Suprapubic skin (tissue), 4 donors: ENCODE measurements at regions not wholly inside any gene's neighbourhood (a gene's known extent, or its start where the extent isn't known, plus 50 kb on each side); places are given as distances from the start of the nearest gene placed in this dataset.

ENCODE experiments used
- DNase-seq, 2 donors: peaks; one replicate each; pipeline ENCODE4 v3.0.0-alpha.2; 2019; ENCODE audit warnings: low spot score in 2 of 2
- H3K27ac ChIP-seq: fragments of 200-600 bp; sonication (generic); one replicate; pipeline ENCODE4 v1.5.1; 2019
- H3K27me3 ChIP-seq: fragments of 200-600 bp; sonication (generic); one replicate; pipeline ENCODE4 v1.5.1; 2019
- H3K36me3 ChIP-seq: fragments of 200-600 bp; sonication (generic); one replicate; pipeline ENCODE4 v1.5.1; 2019
- H3K4me1 ChIP-seq: fragments of 200-600 bp; sonication (generic); one replicate; pipeline ENCODE4 v1.5.1; 2019
- H3K4me3 ChIP-seq: fragments of 200-600 bp; sonication (generic); one replicate; pipeline ENCODE4 v1.5.1; 2019; ENCODE audit warnings: mild to moderate bottlenecking
- H3K9me3 ChIP-seq: fragments of 200-600 bp; sonication (generic); one replicate; pipeline ENCODE4 v1.5.1; 2019
- CTCF ChIP-seq, 2 donors: fragments of 200-600 bp in 1 of 2; fragments of 450-650 bp in 1 of 2; sonication (generic) in 1 of 2; IDR thresholded peaks; one replicate each; pipeline ENCODE4 v1.5.1; 2016 to 2019; ENCODE audit warnings: antibody characterized with exemption in 2 of 2, mild to moderate bottlenecking in 1 of 2, moderate library complexity in 1 of 2
- EP300 ChIP-seq: sonication (generic); formaldehyde crosslinking; IDR thresholded peaks from one replicate; pipeline ENCODE4 v1.6.1; 2017; ENCODE audit warnings: antibody characterized with exemption
- POLR2A ChIP-seq, 2 donors: fragments of 450-650 bp; IDR thresholded peaks; one replicate each; pipeline ENCODE4 v1.6.1; 2017; ENCODE audit warnings: antibody characterized with exemption in 2 of 2, mild to moderate bottlenecking in 2 of 2, moderate library complexity in 2 of 2
- POLR2AphosphoS5 ChIP-seq, 3 donors: sonication (generic); formaldehyde crosslinking; IDR thresholded peaks; one replicate each; pipeline ENCODE4 v1.6.1; 2017; ENCODE audit warnings: antibody characterized with exemption in 3 of 3
- WGBS: methylation state at CpG from one replicate; pipeline ENCODE4 v1.1.5; 2018; 5-methylcytosine and 5-hydroxymethylcytosine counted together

- H3K4me1 ChIP-seq: no peaks in the 10 kb centered on the region
- no peak overlapping the region for H3K4me3 ChIP-seq
- WGBS: 65% methylated on average over 3 of the region's 3 CpGs
- H3K27ac ChIP-seq: no peak overlapping the region
- H3K9me3 ChIP-seq: no peaks in the 10 kb centered on the region
- no peaks in the 10 kb centered on the region for H3K36me3 ChIP-seq
- no peak for TF ChIP-seq CTCF (IDR thresholded peaks at IDR 0.05)
- TF ChIP-seq POLR2AphosphoS5 (IDR thresholded peaks at IDR 0.05): no peak
- no peak for TF ChIP-seq EP300
- TF ChIP-seq POLR2A (IDR thresholded peaks at IDR 0.05): no peak
- DNase-seq: no peak
- no peaks in the 10 kb centered on the region for H3K27me3 ChIP-seq
Observed at GRCh38 chr6:147099974-147100373, 104.2 kb upstream of the STXBP5 start.

DNA sequence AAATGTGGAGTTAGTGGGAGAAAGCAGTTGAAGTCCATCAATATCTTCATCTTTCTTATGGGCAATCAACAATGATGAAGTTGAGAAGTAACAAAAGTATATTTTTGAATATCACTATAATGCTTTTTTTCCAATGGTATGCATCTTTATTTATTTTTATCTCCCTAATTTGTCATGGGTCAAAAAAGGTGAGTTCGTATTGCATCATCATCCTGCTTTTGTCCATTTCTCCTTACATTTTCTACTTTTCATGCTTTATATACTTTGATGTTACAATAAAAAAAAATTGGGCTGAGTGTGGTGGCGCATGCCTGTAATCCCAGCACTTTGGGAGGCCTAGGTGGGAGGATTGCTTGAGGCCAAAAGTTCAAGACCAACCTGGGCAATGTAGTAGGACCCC is 101.2 kb upstream of the STXBP5 start:
- Histone ChIP-seq H3K9me3 (no peaks in the 10 kb centered on the region), H3K27ac (no peak overlapping the region), H3K36me3 (no peaks in the 10 kb centered on the region), H3K4me1 (no peaks in the 10 kb centered on the region), H3K27me3 (no peaks in the 10 kb centered on the region), H3K4me3 (no peak overlapping the region)
- TF ChIP-seq EP300 (no peak), POLR2A (IDR thresholded peaks at IDR 0.05) (no peak), POLR2AphosphoS5 (IDR thresholded peaks at IDR 0.05) (no peak), CTCF (IDR thresholded peaks at IDR 0.05) (no peak)
- DNase-seq: no peak
- 91% methylated on average over 2 of the region's 2 CpGs for WGBS

DNA sequence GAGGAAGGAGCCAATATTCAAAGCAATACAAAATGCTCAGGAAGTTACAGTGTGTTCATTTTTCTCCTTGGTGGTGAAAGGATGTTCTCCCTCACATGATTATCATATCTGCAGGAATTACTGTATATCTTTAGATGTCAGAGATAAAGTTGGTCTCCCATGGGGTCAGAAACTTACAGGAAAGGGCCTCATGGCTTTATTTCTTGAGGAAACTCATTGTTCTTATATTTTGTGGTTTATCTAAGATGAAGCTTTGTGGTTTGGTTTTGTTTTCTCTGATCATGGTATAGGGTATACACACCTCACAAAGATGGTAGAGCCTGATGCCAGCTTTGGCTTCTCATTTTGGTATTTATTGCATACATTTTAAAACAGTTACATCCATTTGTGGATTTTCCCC is 100.5 kb upstream of the STXBP5 start:
- no peak for TF ChIP-seq CTCF (IDR thresholded peaks at IDR 0.05)
- no peak for TF ChIP-seq POLR2AphosphoS5 (IDR thresholded peaks at IDR 0.05)
- no peak for TF ChIP-seq POLR2A (IDR thresholded peaks at IDR 0.05)
- no peak for TF ChIP-seq EP300
- no peak overlapping the region for H3K4me3 ChIP-seq
- H3K4me1 ChIP-seq: no peaks in the 10 kb centered on the region
- H3K9me3 ChIP-seq: no peaks in the 10 kb centered on the region
- H3K27me3 ChIP-seq: no peaks in the 10 kb centered on the region
- H3K36me3 ChIP-seq: no peaks in the 10 kb centered on the region
- no peak for DNase-seq
- H3K27ac ChIP-seq: no peak overlapping the region

DNA sequence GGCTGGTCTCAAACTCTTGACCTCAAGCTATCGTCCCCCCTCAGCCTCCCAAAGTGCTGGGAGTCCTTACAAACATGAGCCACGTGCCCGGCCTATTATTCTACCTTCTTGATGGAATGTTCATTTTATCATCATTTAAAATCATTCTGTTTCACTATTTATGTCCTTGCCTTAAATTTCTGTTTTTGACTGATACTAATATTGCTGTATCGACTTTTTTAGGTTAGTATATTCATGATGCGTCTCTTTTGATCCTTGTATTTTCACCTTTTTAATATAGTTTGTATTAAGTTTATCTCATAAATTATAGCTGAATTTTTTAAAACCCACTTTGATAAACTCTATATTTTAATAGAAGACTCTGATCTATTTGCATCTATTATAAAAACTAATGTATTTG is 98.4 kb upstream of the STXBP5 start:
- TF ChIP-seq EP300 (no peak), CTCF (IDR thresholded peaks at IDR 0.05) (no peak), POLR2A (IDR thresholded peaks at IDR 0.05) (no peak), POLR2AphosphoS5 (IDR thresholded peaks at IDR 0.05) (no peak)
- Histone ChIP-seq H3K36me3 (no peaks in the 10 kb centered on the region), H3K27ac (no peak overlapping the region), H3K4me3 (no peak overlapping the region), H3K9me3 (no peaks in the 10 kb centered on the region), H3K27me3 (no peaks in the 10 kb centered on the region), H3K4me1 (no peaks in the 10 kb centered on the region)
- WGBS: 93% methylated on average over 5 of the region's 5 CpGs
- no peak for DNase-seq

DNA sequence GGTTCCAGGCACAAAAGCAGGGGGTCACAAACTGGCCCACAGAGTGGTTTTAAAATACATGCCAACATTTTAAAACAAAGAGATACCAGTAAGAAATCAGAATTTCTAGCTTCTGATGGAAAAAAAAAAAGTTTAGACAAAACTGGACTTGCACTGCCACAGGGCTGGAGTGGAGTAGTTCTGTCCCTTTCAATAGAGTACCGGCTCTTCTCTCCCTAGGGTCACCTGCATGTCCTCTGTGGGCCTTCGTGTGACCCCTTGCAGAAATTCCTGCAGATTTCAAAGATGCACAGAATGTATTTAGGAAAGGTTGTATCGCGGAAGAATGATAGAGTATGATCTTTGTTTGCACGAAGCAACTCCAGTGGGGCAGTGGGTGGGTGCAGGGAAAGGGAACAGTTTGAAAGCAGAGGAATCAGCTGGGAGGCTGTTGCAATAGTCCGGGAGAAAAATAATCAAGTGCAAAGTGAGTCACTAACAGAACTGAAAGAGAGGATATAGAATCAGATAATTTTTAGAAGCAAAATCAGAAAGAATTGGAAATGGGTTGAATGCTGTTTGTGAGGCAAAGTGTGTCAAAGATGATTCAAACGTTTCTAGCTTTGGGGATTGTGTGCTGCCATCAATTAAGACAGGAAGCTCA is 97.3 kb upstream of the STXBP5 start:
- Histone ChIP-seq H3K27ac (no peak overlapping the region), H3K9me3 (no peaks in the 10 kb centered on the region), H3K4me3 (no peak overlapping the region), H3K4me1 (no peaks in the 10 kb centered on the region), H3K27me3 (no peaks in the 10 kb centered on the region), H3K36me3 (no peaks in the 10 kb centered on the region)
- 67% methylated on average over 7 of the region's 7 CpGs for WGBS
- no peak for TF ChIP-seq POLR2AphosphoS5 (IDR thresholded peaks at IDR 0.05)
- no peak for TF ChIP-seq CTCF (IDR thresholded peaks at IDR 0.05)
- TF ChIP-seq EP300: no peak
- no peak for TF ChIP-seq POLR2A (IDR thresholded peaks at IDR 0.05)
- no peak for DNase-seq
